Stomach (tissue), 8 donors: ENCODE measurements at regions not wholly inside any gene's neighbourhood (a gene's known extent, or its start where the extent isn't known, plus 50 kb on each side); places are given as distances from the start of the nearest gene placed in this dataset.
"Not testable (repeated sequence)": the region's sequence is repeated elsewhere in the genome, so short reads cannot be mapped to it uniquely, and the experiment has no call there.

Source experiments
- DNase-seq, 2 donors: peaks; one replicate each; pipeline versions ENCODE4 v3.0.0 to v3.0.0-alpha.2; 2013 to 2019
- H3K27ac ChIP-seq, 5 donors: fragments of 200-600 bp in 4 of 5; sonication (generic) in 4 of 5; one replicate each; pipeline ENCODE4 v1.5.1; 2013 to 2019; ENCODE audit warnings: mild to moderate bottlenecking in 1 of 5, moderate library complexity in 1 of 5
- H3K27me3 ChIP-seq, 3 donors: fragments of 200-600 bp; sonication (generic); one replicate each; pipeline ENCODE4 v1.5.1; 2017 to 2019; ENCODE audit warnings: mixed run types in 1 of 3
- H3K36me3 ChIP-seq, 4 donors: fragments of 200-600 bp; sonication (generic); 1 replicate in 3 of 4; 2 replicates in 1 of 4; pipeline ENCODE4 v1.5.1; 2016 to 2019
- H3K4me1 ChIP-seq, 4 donors: fragments of 200-600 bp; sonication (generic); one replicate each; pipeline ENCODE4 v1.5.1; 2016 to 2019
- H3K4me3 ChIP-seq, 4 donors: fragments of 200-600 bp; sonication (generic) in 3 of 4; one replicate each; pipeline ENCODE4 v1.5.1; 2016 to 2019; ENCODE audit warnings: mild to moderate bottlenecking in 1 of 4
- H3K9me3 ChIP-seq, 4 donors: fragments of 200-600 bp; sonication (generic); one replicate each; pipeline ENCODE4 v1.5.1; 2016 to 2019
- EP300 ChIP-seq: sonication (generic); formaldehyde crosslinking; IDR thresholded peaks from one replicate; pipeline ENCODE4 v1.6.1; 2017; ENCODE audit warnings: antibody characterized with exemption
- POLR2A ChIP-seq, 4 donors: fragments of 450-650 bp; IDR thresholded peaks; one replicate each; pipeline ENCODE4 v1.6.1; 2016; ENCODE audit warnings: antibody characterized with exemption in 4 of 4, control low read depth in 2 of 4, mild to moderate bottlenecking in 1 of 4, moderate library complexity in 1 of 4
- POLR2AphosphoS5 ChIP-seq, 3 donors: sonication (generic); formaldehyde crosslinking; IDR thresholded peaks; one replicate each; pipeline ENCODE4 v1.6.1; 2016; ENCODE audit warnings: antibody characterized with exemption in 3 of 3
- WGBS, 5 donors: extraction: QIAGEN DNeasy Blood & Tissue Kit in 3 of 5; methylation state at CpG; one replicate each; pipeline versions ENCODE4 v1.1.5 to v1.1.7; 2013 to 2018; 5-methylcytosine and 5-hydroxymethylcytosine counted together
- intact Hi-C: fragments of 100-400 bp; cut with DNase I; formaldehyde crosslinking; loops from one replicate; pipeline ENCODE4 v1.15.1; 2023; ENCODE audit warnings: low total_unique reads
- TF ChIP-seq, protein P1 (sequence below), 7 experiments: fragments of 450-650 bp in 4 of 7; fragments of 200-600 bp in 3 of 7; sonication (generic) in 3 of 7; IDR thresholded peaks; one replicate each; pipeline ENCODE4 v1.5.1; 2016 to 2019; ENCODE audit warnings: antibody characterized with exemption in 7 of 7, control low read depth in 2 of 7, mild to moderate bottlenecking in 1 of 7
- donor health status: healthy with polysubstance abuse.
- donor health status: Bipolar disorder and iron deficiency.
- donor health status: healthy.

DNA sequence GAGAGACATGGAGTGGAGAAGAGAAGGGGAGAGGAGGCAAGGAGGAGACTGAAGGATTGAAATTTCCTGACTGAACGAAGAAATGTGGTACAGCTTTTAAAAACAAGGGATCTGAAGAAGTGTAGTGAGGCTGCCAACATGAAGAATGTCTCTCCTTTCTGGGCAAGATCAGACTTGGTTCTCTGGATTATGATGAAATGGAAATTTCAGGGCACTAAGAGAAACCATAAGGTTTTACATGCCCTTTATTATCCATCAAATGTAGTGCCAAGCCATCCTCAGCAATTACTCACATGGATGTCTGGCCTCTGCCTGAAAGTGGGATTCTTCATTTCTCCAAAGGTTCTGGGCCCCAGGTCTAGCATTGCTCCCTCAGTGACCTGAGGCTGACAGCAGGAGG, 77.6 kb upstream of the CCDC80 start:
- TF ChIP-seq POLR2A (IDR thresholded peaks at IDR 0.05) (no peak), POLR2AphosphoS5 (IDR thresholded peaks at IDR 0.05) (no peak), EP300 (no peak)
- TF ChIP-seq, protein P1, sequence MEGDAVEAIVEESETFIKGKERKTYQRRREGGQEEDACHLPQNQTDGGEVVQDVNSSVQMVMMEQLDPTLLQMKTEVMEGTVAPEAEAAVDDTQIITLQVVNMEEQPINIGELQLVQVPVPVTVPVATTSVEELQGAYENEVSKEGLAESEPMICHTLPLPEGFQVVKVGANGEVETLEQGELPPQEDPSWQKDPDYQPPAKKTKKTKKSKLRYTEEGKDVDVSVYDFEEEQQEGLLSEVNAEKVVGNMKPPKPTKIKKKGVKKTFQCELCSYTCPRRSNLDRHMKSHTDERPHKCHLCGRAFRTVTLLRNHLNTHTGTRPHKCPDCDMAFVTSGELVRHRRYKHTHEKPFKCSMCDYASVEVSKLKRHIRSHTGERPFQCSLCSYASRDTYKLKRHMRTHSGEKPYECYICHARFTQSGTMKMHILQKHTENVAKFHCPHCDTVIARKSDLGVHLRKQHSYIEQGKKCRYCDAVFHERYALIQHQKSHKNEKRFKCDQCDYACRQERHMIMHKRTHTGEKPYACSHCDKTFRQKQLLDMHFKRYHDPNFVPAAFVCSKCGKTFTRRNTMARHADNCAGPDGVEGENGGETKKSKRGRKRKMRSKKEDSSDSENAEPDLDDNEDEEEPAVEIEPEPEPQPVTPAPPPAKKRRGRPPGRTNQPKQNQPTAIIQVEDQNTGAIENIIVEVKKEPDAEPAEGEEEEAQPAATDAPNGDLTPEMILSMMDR (IDR thresholded peaks at IDR 0.05) = no peak

DNA sequence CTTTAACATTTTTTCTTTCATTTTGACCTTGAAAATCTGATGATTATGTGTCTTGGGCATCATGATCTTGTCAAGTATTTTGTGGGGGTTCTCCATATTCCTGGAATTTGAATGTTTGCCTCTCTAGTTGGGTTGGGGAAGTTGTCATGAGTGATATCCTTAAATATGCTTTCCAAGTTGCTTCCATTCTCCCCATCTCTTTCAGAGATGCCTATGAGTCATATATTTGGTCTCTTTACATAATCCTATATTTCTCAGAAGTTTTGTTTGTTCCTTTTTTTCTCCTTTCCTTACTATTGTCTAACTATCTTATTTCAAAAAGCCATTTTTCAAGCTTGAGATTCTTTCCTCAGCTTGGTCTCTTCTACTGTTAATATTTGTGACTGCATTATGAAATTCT, 69.0 kb upstream of the CCDC80 start:
- H3K27ac ChIP-seq = no peak overlapping the region
- H3K4me1 ChIP-seq = no peaks in the 10 kb centered on the region
- no peaks in the 10 kb centered on the region for H3K36me3 ChIP-seq
- no peak overlapping the region for H3K4me3 ChIP-seq
- DNase-seq = no peak
- TF ChIP-seq EP300 = no peak
- no peak for TF ChIP-seq POLR2AphosphoS5 (IDR thresholded peaks at IDR 0.05)
- TF ChIP-seq, protein P1 (IDR thresholded peaks at IDR 0.05) = no peak
- TF ChIP-seq POLR2A (IDR thresholded peaks at IDR 0.05) = no peak
- peaks cover 0 to 13% (median 8%) of the 10 kb centered on the region in 4 donors for H3K9me3 ChIP-seq
- intact Hi-C loops = no loop called here
- H3K27me3 ChIP-seq = no peaks in the 10 kb centered on the region

More for the DNA sequence above, 77.6 kb upstream of the CCDC80 start:
- H3K4me3 ChIP-seq = no peak overlapping the region
- H3K9me3 ChIP-seq = no peaks in the 10 kb centered on the region
- no peaks in the 10 kb centered on the region for H3K27me3 ChIP-seq
- no peak overlapping the region for H3K27ac ChIP-seq
- 46 to 92% (median 76%) methylated on average over 1 of the region's 1 CpG for WGBS, 5 donors
- H3K36me3 ChIP-seq = no peaks in the 10 kb centered on the region
- DNase-seq = no peak
- H3K4me1 ChIP-seq = no peaks in the 10 kb centered on the region
- intact Hi-C loops = no loop called here

DNA sequence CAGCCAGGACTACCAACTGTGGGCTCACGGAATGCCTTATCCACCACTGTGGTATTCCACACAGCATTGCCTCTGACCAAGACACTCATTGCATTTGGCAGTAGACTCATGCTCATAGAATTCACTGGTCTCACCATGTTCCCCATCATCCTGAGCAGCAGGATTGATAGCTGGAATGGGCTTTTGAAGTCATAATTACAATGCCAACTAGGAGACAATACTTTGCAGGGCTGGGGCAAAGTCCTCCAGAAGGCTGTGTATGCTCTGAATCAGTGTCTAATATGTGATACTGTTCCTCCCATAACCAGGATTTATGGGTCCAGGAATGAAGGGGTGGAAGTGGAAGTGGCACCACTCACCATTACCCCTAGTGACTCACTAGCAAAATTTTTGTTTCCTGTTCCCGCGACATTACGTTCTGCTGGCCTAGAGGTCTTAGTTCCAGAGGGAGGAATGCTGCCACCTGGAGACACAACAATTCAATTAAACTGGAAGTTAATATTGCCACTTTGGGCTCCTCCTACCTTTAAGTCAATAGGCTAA, 58.6 kb upstream of the CCDC80 start:
- intact Hi-C loops = no loop called here
- WGBS, 5 donors = 67 to 92% (median 75%) methylated on average over 4 of the region's 4 CpGs
- TF ChIP-seq POLR2A (IDR thresholded peaks at IDR 0.05) = no peak
- TF ChIP-seq EP300 = no peak
- TF ChIP-seq POLR2AphosphoS5 (IDR thresholded peaks at IDR 0.05) = no peak
- TF ChIP-seq, protein P1 (IDR thresholded peaks at IDR 0.05) = no peak
- Histone ChIP-seq H3K36me3 (no peaks in the 10 kb centered on the region), H3K4me1 (no peaks in the 10 kb centered on the region), H3K27me3 (no peaks in the 10 kb centered on the region), H3K9me3 (no peaks in the 10 kb centered on the region), H3K27ac (no peak overlapping the region), H3K4me3 (no peak overlapping the region)
- DNase-seq = no peak

DNA sequence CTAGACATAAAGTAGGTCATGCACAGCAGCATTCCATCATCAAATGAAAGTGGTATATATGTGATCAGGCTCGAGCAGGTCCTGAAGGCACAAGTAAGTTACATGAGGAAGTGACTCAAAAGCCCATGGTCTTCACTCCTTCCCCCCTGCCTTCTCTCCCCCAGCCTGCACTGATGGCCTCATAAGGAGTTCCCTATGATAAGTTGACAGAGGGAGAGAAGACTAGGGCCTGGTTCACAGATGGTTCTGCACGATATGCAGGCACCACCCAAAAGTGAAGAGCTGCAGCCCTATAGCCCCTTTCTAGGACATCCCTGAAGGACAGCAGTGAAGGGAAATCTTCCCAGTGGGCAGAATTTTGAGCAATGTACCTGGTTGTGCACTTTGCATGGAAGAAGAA, 57.5 kb upstream of the CCDC80 start:
- H3K27me3 ChIP-seq, intact Hi-C loops, DNase-seq, H3K9me3 ChIP-seq, H3K4me1 ChIP-seq, H3K27ac ChIP-seq, H3K36me3 ChIP-seq, H3K4me3 ChIP-seq: not testable (repeated sequence)
- 68 to 90% (median 79%) methylated on average over 2 of the region's 2 CpGs for WGBS, 5 donors

DNA sequence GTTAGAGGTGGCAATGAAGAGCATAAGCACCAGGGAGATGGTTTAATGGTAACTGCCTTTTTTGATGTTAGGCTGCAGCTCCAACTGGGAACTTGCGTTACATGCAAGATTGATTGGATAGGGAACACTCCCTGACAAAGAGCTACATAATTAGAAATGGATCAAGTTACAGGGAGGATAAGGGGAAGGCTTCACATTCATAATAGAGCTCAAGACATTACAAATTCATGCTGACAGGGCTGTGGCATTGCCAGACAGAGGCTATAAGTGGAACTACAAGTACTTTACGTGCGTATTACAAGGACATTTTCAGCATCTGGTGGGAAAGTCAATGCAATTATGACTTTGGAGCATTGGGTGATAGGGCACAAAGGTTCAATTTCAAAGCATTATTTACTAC, 55.3 kb upstream of the CCDC80 start:
- H3K9me3 ChIP-seq, H3K4me1 ChIP-seq, intact Hi-C loops, H3K27ac ChIP-seq, H3K4me3 ChIP-seq, DNase-seq, H3K36me3 ChIP-seq, H3K27me3 ChIP-seq: not testable (repeated sequence)
- WGBS, 5 donors = 58 to 73% (median 65%) methylated on average over 3 of the region's 3 CpGs

DNA sequence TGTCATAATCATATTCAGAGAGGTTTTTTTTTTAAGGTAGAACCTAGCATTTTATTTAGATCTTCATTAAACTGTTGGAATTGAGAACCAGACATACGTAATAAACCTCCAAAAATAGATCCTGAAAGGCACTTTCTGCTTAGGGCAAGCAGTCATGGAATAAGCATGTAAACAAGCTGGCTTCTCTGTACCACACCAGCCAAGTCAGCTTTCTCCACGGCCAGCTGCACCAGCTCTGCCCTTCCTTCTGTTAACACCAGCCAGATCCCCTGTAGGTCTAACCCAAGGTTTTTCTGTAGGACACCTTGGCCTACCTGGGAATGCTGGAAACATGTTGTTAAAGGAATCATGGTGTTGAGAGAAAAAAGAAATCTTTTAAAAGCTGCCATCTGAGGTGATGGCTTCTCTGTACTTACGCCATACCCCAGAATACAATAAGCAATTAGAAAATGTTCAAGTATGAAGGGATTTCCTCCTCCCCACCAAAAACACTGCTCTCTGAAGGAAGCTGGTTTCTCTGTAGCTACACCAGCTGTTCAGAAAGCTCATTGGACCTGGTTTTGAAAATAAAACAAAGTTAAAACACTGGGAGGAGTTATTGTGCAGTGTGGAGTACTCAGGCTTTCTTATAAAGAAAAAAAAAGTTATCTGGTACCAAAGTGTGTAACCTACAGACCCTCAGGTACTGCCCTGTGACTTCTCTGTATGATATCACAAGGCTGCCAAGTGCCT, 54.6 kb upstream of the CCDC80 start:
- DNase-seq, intact Hi-C loops, H3K27me3 ChIP-seq, H3K9me3 ChIP-seq, H3K4me3 ChIP-seq, H3K36me3 ChIP-seq, H3K4me1 ChIP-seq: not testable (repeated sequence)
- H3K27ac ChIP-seq = peak overlapping the region in 1 of 5 donors; percentile 42
- 53 to 69% (median 58%) methylated on average over 2 to 3 of the region's 3 CpGs for WGBS, 5 donors

DNA sequence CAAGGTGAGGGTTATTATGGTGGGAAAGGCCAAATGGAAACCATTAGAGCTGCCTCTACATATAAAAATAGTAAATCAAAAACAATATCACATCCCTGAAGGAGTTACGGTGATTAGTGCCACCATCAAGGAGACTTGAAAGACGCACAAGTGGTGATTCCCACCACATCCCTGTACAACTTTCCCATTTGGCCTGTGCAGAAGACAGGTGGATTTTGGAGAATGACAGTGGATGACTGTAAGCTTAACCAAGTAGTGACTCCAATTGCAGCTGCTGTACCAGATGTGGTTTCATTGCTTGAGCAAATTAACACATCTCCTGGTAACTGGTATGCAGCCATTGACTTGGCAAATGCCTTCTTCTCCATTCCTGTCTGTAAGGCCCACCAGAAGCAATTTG, 54.0 kb upstream of the CCDC80 start:
- H3K4me3 ChIP-seq, H3K27me3 ChIP-seq, intact Hi-C loops, H3K4me1 ChIP-seq, H3K36me3 ChIP-seq, DNase-seq, H3K9me3 ChIP-seq: not testable (repeated sequence)
- peak overlapping the region in 1 of 5 donors; percentile 42 for H3K27ac ChIP-seq
- WGBS, 5 donors = 89 to 100% (median 96%) methylated on average over 2 of the region's 2 CpGs
